ENCODE measurements at regions not wholly inside any gene's neighbourhood (a gene's known extent, or its start where the extent isn't known, plus 50 kb on each side); places are given as distances from the start of the nearest gene placed in this dataset.

DNA sequence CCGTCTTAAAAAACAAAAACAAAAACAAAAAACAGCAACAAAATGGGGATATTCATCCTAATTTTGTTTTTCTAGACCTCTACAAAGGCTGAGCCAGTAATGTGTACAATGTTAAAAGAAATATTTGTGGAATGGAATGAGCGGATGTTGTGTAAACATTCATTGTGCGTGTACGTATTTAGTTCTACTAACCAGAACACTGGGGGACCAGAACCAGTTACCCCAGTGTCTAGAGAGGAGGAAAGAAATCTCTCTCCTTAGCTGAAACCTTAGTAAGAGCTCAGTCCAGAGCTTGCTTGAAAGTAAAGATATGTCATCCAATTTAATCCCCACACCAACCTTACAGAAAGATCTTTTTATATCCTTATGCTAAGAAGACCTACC is 106.7 kb upstream of the CPEB4 start:
- DNase-seq (ENCODE audit: low read depth, low spot score): no peak

DNA sequence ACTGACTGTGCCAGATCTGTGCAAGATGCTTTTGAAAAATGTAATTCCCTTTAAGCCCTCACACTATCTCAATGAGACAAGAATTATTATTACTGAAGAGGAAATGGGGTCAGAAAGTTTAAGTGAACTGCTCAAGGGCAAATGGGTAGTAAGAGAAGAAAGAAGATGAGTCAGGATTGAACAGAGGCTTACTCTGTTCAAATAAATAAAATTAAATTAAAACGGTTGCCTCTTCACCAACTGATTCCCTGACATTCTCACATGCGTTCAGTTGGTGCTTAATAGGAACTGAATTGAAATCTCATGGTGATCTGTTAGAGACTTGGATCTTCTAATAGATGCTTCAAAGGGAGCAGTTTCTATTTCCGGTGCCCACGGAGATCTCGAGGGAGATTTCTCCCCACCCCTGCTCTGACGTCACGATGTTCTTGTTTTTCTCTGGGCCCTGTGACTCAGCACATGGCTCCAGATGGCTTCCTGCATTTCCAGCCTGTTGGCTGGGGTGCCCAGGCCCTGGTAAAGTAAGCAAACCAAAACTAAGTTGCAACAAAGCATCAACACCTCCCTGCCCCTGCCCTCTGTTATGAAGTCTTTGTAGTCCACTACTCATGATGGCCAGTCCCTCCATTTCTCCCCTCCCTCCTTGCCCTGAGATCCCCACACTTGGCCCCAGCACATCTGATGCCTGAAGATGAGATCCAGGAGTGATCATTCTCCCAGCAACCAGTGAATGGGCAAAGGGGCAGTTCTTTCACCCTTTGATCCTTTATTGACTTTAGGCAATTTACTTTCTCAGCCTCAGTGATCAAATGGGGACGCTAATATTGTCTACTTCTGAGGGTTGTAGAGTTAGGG is 106.1 kb upstream of the CPEB4 start:
- DNase-seq (ENCODE audit: low read depth, low spot score): peak; percentile 73

DNA sequence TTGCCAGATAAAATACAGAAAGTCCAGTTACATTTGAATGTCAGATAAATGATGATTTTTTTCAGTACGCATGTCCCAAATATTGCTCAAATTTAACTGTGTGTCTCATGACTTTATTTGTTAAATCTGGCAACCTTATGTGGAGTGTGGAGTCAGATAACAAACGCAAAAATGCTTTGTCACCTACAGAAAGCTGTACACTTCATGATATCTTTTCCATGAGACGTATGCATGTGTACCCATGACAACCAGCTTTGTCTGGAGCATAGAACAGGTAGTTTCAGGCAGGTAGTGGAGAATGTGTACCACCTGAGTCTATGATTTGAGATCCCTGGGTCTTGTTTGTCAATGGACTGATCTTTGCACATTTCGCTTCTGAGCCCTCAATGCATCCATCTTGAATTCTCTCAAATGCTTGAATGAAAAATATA is 105.5 kb upstream of the CPEB4 start:
- DNase-seq (ENCODE audit: low read depth, low spot score): no peak

DNA sequence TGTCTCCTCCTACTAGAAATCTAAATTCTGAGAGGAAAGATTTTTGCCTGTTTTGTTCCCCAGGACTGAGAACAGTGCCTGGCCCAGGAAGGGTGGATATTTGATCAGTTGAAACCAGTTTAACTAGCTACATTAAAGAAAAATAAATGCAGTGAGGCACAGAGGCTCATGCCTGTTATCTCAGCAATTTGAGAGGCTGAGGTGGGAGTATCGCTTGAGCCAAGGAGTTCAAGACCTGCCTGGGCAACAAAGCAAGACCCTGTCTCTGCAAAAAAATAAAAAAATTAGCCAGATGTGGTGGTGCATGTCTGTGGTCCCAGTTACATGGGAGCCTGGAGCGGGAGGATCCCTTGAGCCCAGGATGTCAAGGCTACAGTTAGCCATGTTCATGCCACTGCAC is 104.8 kb upstream of the CPEB4 start:
- no peak for DNase-seq (ENCODE audit: low read depth, low spot score)

DNA sequence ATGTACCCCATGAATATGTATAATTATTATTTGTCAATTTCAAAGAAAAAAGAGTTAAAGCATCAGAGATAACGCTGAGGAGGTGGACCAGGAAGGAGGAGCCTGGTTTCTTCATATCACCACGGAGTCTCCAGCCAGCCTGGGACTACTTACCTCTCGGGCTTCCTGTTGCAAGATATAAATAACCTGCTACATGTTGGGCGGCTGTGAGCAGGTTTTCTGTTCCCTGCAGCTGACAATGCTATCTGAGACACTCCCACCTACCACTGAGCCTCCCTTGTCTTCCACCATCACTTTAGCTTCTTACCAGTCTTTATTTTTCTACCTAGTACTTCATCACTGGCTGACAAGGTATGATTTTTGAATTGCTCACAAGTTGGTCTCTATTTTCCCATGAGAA is 102.7 kb upstream of the CPEB4 start:
- DNase-seq (ENCODE audit: low read depth, low spot score): no peak

DNA sequence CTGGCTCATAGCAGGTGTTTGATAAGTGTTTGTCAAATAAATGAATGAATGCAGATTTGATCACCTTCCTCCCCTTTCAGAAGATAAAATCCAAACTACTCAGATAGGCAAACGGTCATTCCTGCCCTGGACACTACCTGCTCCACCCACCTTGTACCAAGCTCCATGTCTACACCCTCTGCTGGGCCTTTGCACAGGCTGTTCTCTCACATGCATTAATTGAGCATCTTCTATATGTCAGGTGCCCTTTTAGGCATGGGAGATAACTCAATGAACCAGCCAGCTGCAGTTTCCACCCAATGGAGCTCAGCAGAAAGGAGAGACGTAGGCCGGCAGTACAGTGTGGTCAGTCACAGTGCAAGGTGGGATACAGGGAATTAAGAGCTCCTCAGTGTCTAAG is 102.3 kb upstream of the CPEB4 start:
- DNase-seq (ENCODE audit: low read depth, low spot score): no peak

DNA sequence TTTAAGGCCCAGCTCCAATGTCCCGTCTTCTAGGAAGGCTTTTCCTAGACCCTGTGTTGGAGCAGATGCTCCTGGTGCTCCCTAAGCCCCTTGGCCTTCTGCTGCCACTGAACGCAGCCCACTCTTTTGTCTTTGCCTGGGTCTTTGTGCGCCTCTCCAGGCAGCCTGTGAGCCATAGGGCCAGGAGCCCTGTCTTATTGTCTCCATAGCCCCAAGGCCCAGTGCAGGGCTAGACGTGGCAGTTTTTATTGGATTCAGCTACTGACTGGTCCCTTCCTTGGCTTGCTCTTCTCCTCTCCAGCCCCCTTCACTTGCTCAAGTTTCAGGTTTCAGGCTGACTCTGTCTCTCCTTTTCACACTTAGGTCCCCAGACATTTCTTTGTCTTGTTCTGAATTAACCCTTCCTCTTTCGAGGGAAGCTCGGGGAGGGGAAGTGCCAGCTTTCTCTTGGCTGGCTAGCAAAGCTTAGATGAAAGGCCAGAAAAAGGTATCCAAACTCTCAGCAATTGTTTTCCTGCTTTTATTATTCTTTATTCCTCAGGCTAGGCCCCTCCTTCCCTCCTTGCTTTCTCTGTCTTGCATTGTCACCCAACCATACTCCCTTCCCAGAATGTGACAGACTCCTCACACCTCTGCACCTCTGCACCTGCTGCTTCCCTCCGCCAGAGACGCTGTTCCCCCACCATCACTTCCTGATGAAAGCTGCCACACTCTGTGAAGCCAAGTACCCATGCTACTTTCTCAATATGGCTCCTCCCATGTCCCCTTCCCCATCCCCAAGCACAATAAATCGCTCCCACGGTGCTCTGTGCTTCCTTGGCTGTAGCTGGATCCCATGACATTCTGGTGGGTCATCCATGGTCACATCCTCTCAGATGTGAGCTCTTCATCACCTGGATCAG is 101.6 kb upstream of the CPEB4 start:
- no peak for DNase-seq (ENCODE audit: low read depth, low spot score)

DNA sequence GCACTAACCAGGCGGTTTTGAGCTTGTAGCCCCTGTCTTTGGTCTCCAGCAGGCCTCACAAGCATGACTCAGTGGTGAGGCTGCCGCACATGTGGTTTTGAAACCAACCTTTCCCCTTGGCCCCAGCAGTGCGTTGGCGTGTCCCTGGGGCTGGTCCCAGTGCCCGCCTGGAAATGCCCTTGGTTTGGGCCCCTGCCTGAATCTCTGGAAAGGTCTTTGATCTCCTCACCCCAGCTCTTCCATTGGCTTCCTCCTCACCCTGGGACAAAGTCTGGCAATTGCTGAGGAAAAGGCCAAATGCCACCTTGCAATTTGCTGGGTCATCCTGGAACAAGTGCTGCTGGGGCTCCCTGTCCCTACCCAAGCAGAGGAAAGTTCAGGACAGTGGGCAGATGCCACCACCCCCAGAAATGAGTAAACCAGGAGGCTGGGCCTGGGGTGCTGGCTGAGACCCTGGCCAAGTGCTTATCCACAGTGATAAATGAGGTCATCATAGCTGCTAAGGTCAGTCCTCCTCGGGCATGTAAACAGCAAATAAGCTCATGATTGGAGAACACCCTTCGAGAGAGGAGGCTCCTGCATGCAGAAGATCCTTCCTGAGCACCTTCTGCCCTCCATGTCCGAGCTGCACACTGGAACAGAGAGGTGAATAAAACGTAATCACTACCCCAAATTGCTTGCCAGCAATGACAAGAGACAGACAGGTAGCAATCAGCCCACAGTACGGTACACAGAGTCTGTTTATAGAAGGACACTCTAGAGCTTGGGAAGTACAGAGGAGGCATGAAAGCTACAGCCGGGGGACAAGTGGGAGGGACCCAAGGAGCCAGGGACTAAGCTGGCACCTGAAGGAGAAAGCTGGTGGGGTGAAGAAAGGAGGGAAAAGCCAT is 98.9 kb upstream of the CPEB4 start:
- DNase-seq (ENCODE audit: low read depth, low spot score): peak; percentile 25

DNA sequence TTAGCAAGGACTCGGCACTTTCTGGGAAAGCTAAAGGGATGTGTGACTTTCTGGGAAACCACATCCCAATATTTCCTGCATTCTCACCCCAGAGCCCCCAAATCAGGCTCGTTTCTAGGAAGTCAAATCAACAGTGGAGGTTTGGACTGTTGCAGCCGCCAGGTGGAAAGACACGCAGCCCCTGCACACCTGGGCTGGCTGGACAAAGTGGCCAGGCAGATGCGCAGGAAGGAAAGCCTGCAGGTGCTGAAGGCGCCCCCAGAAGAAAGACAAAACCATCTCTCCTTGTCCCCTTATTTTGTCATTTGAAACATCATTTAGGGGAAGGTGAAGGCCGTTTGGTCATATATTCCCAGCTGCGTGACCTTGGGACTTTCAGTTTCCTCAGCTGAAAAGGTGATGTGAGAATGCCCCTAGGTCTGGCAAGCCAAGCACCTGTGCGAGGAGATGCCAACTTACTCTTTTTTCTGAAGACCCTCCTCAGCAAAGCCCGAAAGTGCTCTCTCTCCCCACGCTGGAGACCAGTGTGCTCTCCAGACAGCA is 97.9 kb upstream of the CPEB4 start:
- no peak for DNase-seq (ENCODE audit: low read depth, low spot score)

DNA sequence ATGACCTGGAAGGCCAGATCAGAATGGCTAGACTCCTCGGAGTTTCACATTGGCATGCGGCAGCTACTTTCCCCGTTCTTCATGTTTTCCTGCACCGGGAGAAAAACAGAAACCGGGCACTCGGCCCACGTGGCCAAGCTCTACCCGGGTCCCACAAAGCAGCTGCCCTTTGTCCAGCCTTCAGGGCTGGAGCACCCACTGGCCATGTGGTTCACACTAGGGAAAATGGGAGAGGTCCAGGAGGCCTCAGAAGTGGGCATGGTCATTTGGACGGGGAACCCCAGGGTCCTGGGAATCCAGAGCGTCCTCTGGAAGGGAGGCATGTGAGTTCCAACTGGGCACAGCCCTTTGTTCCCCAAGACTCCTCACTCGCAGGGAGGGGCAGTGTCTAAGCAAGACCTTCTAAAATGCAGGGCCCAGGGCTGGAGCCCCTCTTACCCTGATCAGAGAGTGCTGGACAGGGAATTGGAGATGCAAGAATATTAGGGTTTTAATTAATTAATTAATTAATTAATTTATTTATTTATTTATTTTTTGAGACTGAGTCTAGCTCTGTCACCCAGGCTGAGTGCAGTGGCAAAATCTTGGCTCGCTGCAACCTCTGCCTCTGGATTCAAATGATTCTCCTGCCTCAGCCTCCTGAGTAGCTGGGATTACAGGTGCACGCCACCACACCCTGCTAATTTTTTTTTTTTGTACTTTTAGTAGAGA is 97.2 kb upstream of the CPEB4 start:
- DNase-seq (ENCODE audit: low read depth, low spot score): no peak

DNA sequence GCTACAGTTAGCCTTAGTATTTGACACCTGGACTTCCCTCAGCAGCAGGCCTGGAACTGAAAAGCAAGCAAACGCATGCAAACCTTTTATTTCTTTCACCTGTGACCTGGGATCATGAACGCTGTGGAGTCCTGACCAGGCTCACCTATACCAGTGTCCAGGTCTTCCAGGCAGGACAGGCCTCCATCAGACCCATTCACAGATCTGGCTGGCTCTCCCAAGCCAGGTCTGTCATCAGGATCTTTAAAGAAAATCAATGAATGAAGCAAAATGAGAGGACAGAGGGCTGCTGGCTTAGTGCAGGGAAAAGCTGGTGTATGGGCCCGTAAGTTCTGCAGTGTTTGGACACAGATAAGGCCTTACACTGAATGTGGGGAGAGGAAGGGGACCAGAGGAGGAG is 96.3 kb upstream of the CPEB4 start:
- no peak for DNase-seq (ENCODE audit: low read depth, low spot score)

DNA sequence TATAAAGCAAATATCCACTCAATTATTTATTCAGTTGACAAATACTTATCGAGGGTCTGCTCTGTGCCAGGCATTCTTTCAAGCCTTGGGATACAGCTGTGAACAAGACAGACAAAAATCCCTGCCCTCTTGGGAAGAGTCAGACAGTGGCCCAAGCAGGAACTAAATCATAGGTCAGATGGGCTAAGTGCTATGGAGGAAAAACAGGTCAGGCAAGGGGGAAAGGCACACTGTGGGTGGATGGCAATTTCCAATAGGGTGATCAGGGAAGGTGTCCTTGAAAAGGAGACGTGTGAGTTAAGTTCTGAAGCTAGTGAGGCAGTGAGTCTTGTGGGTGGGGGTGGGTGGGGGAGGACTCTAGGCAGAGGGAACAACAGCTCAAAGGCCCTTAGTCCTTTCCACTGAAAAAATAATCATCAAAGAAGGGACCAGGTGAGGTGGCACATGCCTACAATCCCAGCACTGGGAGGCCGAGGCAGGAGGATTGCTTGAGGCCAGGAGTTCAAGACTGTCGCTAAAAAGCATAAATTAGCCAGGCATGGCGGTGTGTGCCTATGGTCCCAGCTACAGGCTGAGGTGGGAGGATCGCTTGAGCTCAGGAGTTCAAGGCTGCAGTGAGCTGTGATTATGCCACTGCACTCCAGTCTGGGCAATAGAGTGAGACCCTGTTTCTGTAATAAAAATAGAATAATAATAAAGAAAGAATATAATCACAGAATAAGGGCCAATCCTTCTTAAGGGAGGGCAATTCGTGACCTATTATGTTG is 95.2 kb upstream of the CPEB4 start:
- no peak for DNase-seq (ENCODE audit: low read depth, low spot score)

DNA sequence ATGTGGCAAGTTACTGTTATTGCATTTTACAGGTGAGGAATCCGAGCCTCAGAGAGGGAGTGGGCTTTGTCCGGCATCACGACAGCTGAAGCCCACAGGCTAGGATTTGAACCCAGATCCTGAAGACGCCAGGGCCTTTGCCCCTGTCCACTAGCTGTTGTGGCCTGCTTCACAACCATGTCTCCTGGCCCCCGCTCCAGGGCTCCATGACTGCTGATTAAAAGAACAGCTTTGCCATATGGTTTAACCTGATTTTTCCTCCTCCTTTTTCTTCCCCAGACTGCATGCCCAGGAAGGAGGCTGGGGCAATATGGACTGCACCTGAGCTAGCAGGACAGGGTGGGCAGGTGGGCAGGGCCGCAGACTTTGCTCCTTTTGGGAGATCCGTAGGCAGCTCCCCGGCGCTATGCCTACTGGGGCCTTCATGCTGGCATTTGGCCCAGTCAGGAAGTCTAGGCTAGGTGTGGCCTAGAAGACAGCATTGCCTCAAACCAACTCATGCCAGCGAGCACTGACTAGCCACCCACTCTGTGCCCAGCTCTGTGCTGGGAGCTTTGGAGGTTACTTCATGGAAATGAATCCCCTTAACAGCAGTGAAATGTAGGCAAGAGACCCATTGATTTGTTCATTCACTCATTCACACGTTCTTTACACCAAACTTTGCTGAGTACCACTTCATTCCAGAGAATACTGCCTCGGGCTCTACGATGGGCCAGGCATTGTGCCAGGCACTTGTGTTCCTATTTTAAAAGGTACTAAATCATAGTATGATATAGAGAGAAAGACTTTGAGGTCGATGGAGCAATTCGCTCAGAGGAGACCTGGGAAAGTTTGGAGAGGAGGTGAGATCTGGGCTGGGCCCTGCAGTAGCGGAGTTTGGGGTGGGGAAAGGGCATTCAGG is 94.3 kb upstream of the CPEB4 start:
- DNase-seq (ENCODE audit: low read depth, low spot score): no peak

DNA sequence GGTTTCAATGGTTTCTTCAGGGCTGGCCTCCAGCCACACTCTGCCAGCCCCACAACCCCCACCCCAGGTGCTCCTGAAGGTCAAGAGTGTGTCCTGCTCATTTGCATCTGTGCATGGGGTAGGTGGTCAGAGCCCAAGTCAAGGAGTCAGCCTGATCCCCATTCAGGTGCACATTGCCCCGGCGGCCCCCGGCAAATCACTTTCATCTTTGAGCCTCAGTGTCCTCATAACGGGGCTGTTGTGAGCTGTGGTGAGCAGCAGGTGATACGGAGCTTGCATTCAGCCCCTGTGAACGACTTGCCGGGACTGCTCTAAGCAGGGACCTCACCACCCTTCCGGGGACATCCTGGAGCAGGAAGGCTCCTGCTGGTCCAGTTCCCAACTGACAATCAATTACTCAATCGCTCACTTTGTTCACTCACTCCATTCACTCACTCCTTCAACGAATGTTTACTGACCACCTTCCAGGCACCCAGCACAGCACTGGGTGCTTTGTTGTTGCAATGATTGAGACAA is 93.2 kb upstream of the CPEB4 start:
- no peak for DNase-seq (ENCODE audit: low read depth, low spot score)

DNA sequence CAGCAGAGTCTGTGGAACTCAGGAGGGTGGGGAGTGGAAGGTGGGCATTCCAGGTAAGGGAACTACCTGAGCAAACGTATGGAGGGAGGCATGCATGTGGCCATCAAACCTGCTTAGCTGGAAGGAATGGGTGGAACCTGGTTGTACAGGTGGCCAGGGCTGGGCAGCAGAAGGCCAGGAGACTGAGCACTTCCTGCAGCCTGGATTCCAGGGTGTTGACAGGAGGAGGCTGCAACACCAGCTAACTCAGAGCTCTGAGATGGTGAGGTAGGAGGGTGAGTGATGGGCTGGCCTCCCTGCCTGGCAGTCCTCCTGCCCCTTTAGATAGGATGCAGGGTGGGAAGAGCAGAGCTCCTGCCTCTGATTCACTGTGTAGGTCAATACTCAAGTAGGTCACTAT is 92.5 kb upstream of the CPEB4 start:
- no peak for DNase-seq (ENCODE audit: low read depth, low spot score)

DNA sequence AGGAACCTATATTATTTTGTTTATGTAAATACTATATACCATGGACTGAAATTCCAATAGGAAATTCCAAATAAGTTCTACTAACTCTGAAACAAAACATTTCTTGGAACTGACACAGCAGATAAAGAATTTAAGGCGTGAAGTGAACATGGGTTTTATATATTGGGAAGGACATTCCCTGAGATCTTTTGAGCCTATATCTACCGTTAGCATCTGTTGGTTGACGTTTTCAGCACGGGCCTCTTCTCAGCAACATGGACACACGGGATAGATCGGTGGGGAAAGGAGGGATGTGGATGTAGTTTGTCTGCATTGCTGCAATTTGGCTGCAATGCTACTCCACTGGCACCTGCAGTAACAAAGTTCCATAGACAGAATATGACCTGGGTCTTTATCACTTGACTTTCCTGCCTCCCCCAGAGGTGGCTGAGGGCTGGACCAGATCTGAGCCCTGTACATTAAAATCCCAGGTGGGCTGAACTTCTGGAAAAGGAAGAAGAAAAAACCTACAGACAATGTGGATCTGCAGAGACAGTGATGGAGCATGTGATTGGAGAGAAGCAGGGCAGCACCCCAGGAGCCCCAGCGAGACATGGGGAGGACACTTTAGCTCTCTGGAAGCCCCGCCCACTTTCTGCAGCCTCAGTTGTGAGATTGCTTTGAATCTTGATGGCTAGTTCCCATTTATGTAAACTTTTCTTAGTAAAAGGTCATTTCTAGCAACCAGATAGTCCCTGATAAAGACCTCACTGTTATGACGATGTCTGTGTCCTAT is 91.2 kb upstream of the CPEB4 start:
- no peak for DNase-seq (ENCODE audit: low read depth, low spot score)

DNA sequence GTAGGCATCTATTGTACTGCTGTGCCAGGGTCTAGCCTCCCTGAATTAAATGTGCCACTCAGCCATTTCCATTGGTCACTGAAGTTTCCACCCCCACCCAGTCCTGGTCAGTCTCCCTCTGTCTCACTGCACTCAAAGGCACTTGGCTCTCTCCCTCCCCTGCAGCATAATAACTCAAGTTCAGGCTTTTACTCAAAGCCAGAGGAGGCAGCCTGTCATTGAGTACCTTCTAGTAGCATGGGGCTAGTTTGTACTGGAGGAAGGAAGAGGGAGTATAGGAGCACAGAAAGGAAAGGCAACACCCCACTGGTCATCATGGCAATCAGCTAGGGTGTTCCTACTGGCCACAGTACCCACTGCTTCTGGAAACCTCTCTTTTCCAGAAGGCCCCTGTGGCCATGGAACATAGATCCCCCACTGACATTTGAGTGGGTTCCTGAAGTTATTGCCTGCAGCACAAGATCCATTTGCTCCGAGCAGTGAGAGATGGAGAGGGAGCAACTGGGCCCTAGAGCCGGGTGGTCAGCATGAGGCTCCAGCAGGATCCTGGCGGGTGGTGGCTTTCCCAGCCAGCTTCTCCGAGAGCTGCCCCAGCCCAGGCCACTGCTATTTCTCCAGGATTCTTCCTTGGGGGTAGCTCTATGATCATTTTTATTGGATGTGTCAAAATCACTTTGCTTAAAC is 89.9 kb upstream of the CPEB4 start:
- DNase-seq (ENCODE audit: low read depth, low spot score): no peak
